ENCODE measurements at regions not wholly inside any gene's neighbourhood (a gene's known extent, or its start where the extent isn't known, plus 50 kb on each side); places are given as distances from the start of the nearest gene placed in this dataset.
A peak's percentile ranks its signal among the peaks of the same experiment; 100 is the strongest.

GRCh38 chr5:148913493-148913892 is 87.1 kb downstream of the ADRB2 start:
- no peak for DNase-seq

GRCh38 chr5:148913985-148914431 is 87.6 kb downstream of the ADRB2 start:
- no peak for DNase-seq

- no peak for DNase-seq
These were observed 88.9 kb downstream of the ADRB2 start for GRCh38 chr5:148915224-148915817.

GRCh38 chr5:148920646-148921288 is 94.4 kb downstream of the ADRB2 start:
- no peak for DNase-seq

GRCh38 chr5:148921350-148921749 is 94.9 kb downstream of the ADRB2 start:
- no peak for DNase-seq

GRCh38 chr5:148922606-148923005 is 96.2 kb downstream of the ADRB2 start:
- DNase-seq, result no peak

GRCh38 chr5:148923023-148923422 is 96.6 kb downstream of the ADRB2 start:
- no peak for DNase-seq

- no peak for DNase-seq
These were observed 98.4 kb downstream of the ADRB2 start for GRCh38 chr5:148924817-148925216.

GRCh38 chr5:148926207-148926606 is 99.8 kb downstream of the ADRB2 start:
- no peak for DNase-seq

- no peak for DNase-seq
These were observed 101.0 kb downstream of the ADRB2 start for GRCh38 chr5:148927307-148927946.

GRCh38 chr5:148928141-148928540 is 101.7 kb downstream of the ADRB2 start:
- DNase-seq, result no peak

- no peak for DNase-seq
These were observed 105.1 kb downstream of the ADRB2 start for GRCh38 chr5:148931453-148932057.

- DNase-seq, result no peak
These were observed 106.0 kb downstream of the ADRB2 start for GRCh38 chr5:148932355-148932935.

- DNase-seq, result no peak
These were observed 107.6 kb downstream of the ADRB2 start for GRCh38 chr5:148933903-148934432.

GRCh38 chr5:148934895-148935400 is 108.5 kb downstream of the ADRB2 start:
- no peak for DNase-seq

GRCh38 chr5:148937239-148937638 is 110.8 kb downstream of the ADRB2 start:
- no peak for DNase-seq

GRCh38 chr5:148937830-148938521 is 111.6 kb downstream of the ADRB2 start:
- no peak for DNase-seq

- no peak for DNase-seq
These were observed 112.1 kb downstream of the ADRB2 start for GRCh38 chr5:148938522-148938882.

- DNase-seq, result no peak
These were observed 113.3 kb downstream of the ADRB2 start for GRCh38 chr5:148939676-148940075.

- DNase-seq, result no peak
These were observed 115.4 kb downstream of the ADRB2 start for GRCh38 chr5:148941810-148942209.

- peak; percentile 17 for DNase-seq
These were observed 112.9 kb downstream of the SH3TC2 start for GRCh38 chr5:148949841-148950470.
